ENCODE measurements at regions not wholly inside any gene's neighbourhood (a gene's known extent, or its start where the extent isn't known, plus 50 kb on each side); places are given as distances from the start of the nearest gene placed in this dataset.
"Not testable (repeated sequence)": the region's sequence is repeated elsewhere in the genome, so short reads cannot be mapped to it uniquely, and the experiment has no call there.

GRCh38 chr4:18100657-18101056, 79.1 kb upstream of the LCORL start:
- no peak for TF ChIP-seq JUND (IDR thresholded peaks at IDR 0.05; ENCODE audit: low read depth)
- no peak for DNase-seq (ENCODE audit: low read depth in 1 of 2, low spot score in 1 of 2)
- in situ Hi-C loops (cut with HindIII; ENCODE audit: low pct_unique_long_range_greater_than_20kb, low sequenced_read_pairs): no loop called here

DNA sequence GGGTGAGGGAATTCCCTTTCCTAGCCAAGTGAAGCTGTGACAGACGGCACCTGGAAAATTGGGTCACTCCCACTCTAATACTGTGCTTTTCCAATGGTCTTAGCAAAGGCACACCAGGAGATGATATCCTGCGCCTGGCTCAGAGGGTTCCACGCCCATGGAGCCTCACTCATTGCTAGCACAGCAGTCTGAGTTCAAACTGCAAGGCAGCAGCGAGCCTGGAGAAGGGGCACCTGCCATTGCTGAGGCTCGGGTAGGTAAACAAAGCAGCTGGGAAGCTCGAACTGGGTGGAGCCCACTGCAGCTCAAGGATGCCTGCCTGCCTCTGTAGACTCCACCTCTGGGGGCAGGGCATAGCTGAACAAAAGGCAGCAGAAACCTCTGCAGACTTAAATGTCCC, 68.9 kb upstream of the LCORL start:
- DNase-seq (ENCODE audit: low read depth in 1 of 2, low spot score in 1 of 2); in situ Hi-C loops (cut with HindIII; ENCODE audit: low pct_unique_long_range_greater_than_20kb, low sequenced_read_pairs): not testable (repeated sequence)

DNA sequence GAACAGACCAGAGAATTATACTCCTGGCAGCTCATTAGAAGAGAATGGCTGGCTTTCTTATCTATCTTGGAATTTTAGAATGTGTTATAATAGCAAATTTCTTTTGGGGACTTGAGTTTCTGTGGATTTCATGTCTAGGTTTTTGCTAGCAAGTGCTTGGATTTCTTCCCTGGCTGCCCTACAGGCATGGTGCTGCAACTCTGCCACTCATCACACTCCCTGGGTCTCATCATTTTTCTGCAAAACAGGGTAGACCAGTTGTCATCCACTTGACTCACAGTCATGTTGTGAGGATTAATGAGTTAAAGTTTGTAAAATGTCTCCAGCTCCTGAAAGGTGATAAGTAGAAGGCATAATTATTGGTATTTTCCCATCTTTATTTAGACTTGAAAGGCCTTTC, 60.7 kb upstream of the LCORL start:
- no peak for DNase-seq (ENCODE audit: low read depth in 1 of 2, low spot score in 1 of 2)
- TF ChIP-seq JUND (IDR thresholded peaks at IDR 0.05; ENCODE audit: low read depth): no peak
- in situ Hi-C loops (cut with HindIII; ENCODE audit: low pct_unique_long_range_greater_than_20kb, low sequenced_read_pairs): no loop called here

DNA sequence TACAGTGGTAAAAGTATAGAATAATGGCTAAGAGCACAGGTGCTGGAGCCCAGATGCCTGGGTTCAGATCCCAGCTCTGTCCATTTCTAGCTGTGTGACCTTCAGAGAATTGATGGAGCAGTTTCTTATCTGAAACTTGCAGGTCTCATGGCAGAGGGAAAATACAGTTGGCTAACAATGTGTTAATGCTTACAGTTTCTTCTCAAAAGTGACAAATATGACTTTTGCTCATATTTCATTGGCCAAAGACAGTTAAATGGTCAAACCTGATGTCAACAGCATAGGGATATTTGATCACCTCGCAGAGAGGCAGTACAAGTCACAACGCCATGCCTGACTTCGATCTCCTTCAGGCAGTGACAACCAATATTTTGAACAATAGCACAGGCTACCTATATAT, 60.2 kb upstream of the LCORL start:
- TF ChIP-seq JUND (IDR thresholded peaks at IDR 0.05; ENCODE audit: low read depth): no peak
- in situ Hi-C loops (cut with HindIII; ENCODE audit: low pct_unique_long_range_greater_than_20kb, low sequenced_read_pairs): no loop called here
- no peak for DNase-seq (ENCODE audit: low read depth in 1 of 2, low spot score in 1 of 2)

DNA sequence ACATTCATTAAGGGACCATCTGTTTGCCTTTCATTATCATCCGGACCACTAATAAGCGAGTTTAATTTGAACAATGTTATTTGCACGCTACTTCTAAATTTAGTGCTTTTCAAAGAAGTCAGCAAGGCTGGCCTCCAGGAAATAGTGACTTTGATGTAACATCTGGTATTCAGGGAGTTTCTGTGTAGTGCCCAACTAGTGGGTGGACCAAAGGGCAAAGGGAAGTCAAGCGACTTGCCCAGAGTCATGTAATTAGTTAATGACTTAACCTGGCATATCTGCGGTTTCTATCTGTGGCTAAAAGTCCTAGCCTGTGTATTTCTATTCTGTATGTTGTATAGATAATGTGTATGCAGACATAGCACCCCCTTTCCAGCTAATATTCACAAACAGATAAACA, 56.3 kb upstream of the LCORL start:
- no peak for DNase-seq (ENCODE audit: low read depth in 1 of 2, low spot score in 1 of 2)
- in situ Hi-C loops (cut with HindIII; ENCODE audit: low pct_unique_long_range_greater_than_20kb, low sequenced_read_pairs): no loop called here
- no peak for TF ChIP-seq JUND (IDR thresholded peaks at IDR 0.05; ENCODE audit: low read depth)

DNA sequence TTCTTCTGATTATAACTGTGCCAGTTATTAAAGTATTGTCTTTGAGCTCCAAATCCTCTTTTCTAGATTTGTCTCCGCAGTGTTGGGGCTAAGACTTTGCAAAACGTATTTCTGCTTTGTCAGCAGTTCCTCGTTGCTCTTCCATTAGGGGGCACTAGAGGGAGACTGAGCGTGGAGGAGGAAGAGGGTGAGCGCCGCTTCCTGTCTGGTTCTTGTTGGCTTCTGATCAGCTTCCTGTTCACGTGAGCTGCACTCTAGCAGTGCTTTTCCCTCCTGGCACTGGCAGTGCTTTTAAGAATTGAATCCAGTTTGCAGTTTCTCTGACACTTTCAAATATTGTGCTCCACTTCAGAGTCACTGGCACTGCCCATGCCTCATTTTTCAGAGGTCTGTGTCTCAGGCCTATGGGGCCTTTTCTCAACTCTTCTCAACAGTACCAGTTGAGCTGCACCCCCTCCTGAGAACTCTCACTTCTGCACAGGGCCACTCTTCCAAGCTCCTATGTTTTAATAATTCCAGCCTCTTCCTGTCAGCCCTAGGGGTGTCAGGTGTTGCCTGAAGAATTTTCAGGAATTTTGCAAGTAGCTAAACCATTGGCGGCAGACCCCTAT, 54.4 kb upstream of the LCORL start:
- DNase-seq (ENCODE audit: low read depth in 1 of 2, low spot score in 1 of 2): peak in 1 of 2 experiments; percentile 27
- in situ Hi-C loops (cut with HindIII; ENCODE audit: low pct_unique_long_range_greater_than_20kb, low sequenced_read_pairs): no loop called here
- TF ChIP-seq JUND (IDR thresholded peaks at IDR 0.05; ENCODE audit: low read depth): no peak

- in situ Hi-C loops (cut with HindIII; ENCODE audit: low pct_unique_long_range_greater_than_20kb, low sequenced_read_pairs): no loop called here
- no peak for TF ChIP-seq JUND (IDR thresholded peaks at IDR 0.05; ENCODE audit: low read depth)
- DNase-seq (ENCODE audit: low read depth in 1 of 2, low spot score in 1 of 2): no peak
These were observed 50.3 kb upstream of the LCORL start for GRCh38 chr4:18071894-18072293.

Measured in T47D (cell line).